OCI-LY7 (cell line): ENCODE measurements at regions not wholly inside any gene's neighbourhood (a gene's known extent, or its start where the extent isn't known, plus 50 kb on each side); places are given as distances from the start of the nearest gene placed in this dataset.

ENCODE experiments used
- BruUV-seq: library from RNA; stranded (reverse); fragments of 400-500 nt; replicated peaks from 2 replicates; lab custom pipeline; 2021; lab: Mats Ljungman, UMichigan
- CTCF ChIA-PET: fragments of 300-600 bp; sonication (Branson Sonifier 250); formaldehyde crosslinking; loops from one replicate; lab custom pipeline; 2022; ENCODE audit warnings: antibody characterized with exemption; ENCODE audit not compliant: unreplicated experiment; lab: Charles Lee
- POLR2A ChIA-PET: fragments of 300-600 bp; sonication (Branson Sonifier 250); formaldehyde crosslinking; loops from one replicate; lab custom pipeline; 2022; ENCODE audit warnings: antibody characterized with exemption; lab: Charles Lee
- DNase-seq: peaks from one replicate; pipeline ENCODE4 v3.0.0-alpha.2; 2015; ENCODE audit warnings: low spot score
- H2AFZ ChIP-seq: fragments of 200-600 bp; sonication (generic), shearing (Covaris generic); 2 replicates; pipeline ENCODE4 v1.6.1; 2014; ENCODE audit warnings: mild to moderate bottlenecking, antibody characterized with exemption, low read length, moderate library complexity
- H3K27ac ChIP-seq: fragments of 200-600 bp; sonication (generic); 2 replicates; pipeline ENCODE4 v1.5.1; 2014; ENCODE audit warnings: mixed run types, low read depth, mild to moderate bottlenecking, moderate library complexity, low read length, inconsistent platforms; ENCODE audit not compliant: poor library complexity, severe bottlenecking
- H3K36me3 ChIP-seq: fragments of 200-600 bp; sonication (generic); 2 replicates; pipeline ENCODE4 v1.6.1; 2014; ENCODE audit warnings: mild to moderate bottlenecking, antibody characterized with exemption, low read length, moderate library complexity, mixed read lengths; ENCODE audit not compliant: insufficient read depth
- H3K4me1 ChIP-seq: fragments of 200-600 bp; sonication (generic); 2 replicates; pipeline ENCODE4 v1.5.1; 2014; ENCODE audit warnings: mild to moderate bottlenecking, low read length; ENCODE audit not compliant: insufficient read depth, poor library complexity, severe bottlenecking
- H3K4me2 ChIP-seq: fragments of 200-600 bp; sonication (generic); 2 replicates; pipeline ENCODE4 v1.6.1; 2014; ENCODE audit warnings: mild to moderate bottlenecking, low read length
- H3K4me3 ChIP-seq: fragments of 200-600 bp; sonication (generic); 2 replicates; pipeline ENCODE4 v1.5.1; 2014; ENCODE audit warnings: mild to moderate bottlenecking, low read depth, low read length; ENCODE audit not compliant: poor library complexity, severe bottlenecking
- H3K79me2 ChIP-seq: fragments of 200-600 bp; sonication (generic); 2 replicates; pipeline ENCODE4 v1.6.1; 2016; ENCODE audit warnings: low read depth, mild to moderate bottlenecking, low read length, moderate library complexity, mixed read lengths; ENCODE audit not compliant: insufficient read depth
- H3K9me2 ChIP-seq: fragments of 200-600 bp; sonication (generic); 2 replicates; pipeline ENCODE4 v1.6.1; 2016; ENCODE audit warnings: mild to moderate bottlenecking, low read length, mixed read lengths; ENCODE audit not compliant: insufficient read depth
- H3K9me3 ChIP-seq: fragments of 200-600 bp; sonication (generic); 2 replicates; pipeline ENCODE4 v1.6.1; 2014; ENCODE audit warnings: mild to moderate bottlenecking, mixed run types, low read length, mixed read lengths
- H4K20me1 ChIP-seq: fragments of 200-600 bp; sonication (generic); 2 replicates; pipeline ENCODE4 v1.6.1; 2014; ENCODE audit warnings: mild to moderate bottlenecking, antibody characterized with exemption, low read length, moderate library complexity, mixed read lengths; ENCODE audit not compliant: insufficient read depth
- EZH2phosphoT487 ChIP-seq: fragments of 200-600 bp; sonication (generic); IDR thresholded peaks from 2 replicates; pipeline ENCODE4 v1.6.1; 2018; ENCODE audit warnings: low read depth, borderline replicate concordance, mild to moderate bottlenecking, mixed run types, antibody characterized with exemption, low read length, moderate library complexity, mixed read lengths
- intact Hi-C: fragments of 100-400 bp; cut with micrococcal nuclease; formaldehyde crosslinking; loops from one replicate; pipeline ENCODE4 v1.10.0; 2022; ENCODE audit not compliant: unreplicated experiment
- TF ChIP-seq, protein P1 (sequence below): fragments of 200-600 bp; sonication (generic); conservative IDR thresholded peaks from 2 replicates; pipeline ENCODE4 v1.5.1; 2014; ENCODE audit warnings: mild to moderate bottlenecking, antibody characterized with exemption, low read length, moderate library complexity, mixed read lengths

- H4K20me1 ChIP-seq = no peaks in the 10 kb centered on the region
- DNase-seq = no peak
- CTCF ChIA-PET = no interaction called here
- no peak overlapping the region for H2AFZ ChIP-seq
- TF ChIP-seq EZH2phosphoT487 = no peak
- TF ChIP-seq, protein P1, sequence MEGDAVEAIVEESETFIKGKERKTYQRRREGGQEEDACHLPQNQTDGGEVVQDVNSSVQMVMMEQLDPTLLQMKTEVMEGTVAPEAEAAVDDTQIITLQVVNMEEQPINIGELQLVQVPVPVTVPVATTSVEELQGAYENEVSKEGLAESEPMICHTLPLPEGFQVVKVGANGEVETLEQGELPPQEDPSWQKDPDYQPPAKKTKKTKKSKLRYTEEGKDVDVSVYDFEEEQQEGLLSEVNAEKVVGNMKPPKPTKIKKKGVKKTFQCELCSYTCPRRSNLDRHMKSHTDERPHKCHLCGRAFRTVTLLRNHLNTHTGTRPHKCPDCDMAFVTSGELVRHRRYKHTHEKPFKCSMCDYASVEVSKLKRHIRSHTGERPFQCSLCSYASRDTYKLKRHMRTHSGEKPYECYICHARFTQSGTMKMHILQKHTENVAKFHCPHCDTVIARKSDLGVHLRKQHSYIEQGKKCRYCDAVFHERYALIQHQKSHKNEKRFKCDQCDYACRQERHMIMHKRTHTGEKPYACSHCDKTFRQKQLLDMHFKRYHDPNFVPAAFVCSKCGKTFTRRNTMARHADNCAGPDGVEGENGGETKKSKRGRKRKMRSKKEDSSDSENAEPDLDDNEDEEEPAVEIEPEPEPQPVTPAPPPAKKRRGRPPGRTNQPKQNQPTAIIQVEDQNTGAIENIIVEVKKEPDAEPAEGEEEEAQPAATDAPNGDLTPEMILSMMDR = no peak
- no peaks in the 10 kb centered on the region for H3K9me3 ChIP-seq
- H3K9me2 ChIP-seq = no peaks in the 10 kb centered on the region
- BruUV-seq = no TSS peak
- H3K4me1 ChIP-seq = no peaks in the 10 kb centered on the region
- H3K4me2 ChIP-seq = no peak overlapping the region
- H3K79me2 ChIP-seq = no peaks in the 10 kb centered on the region
- H3K36me3 ChIP-seq = no peaks in the 10 kb centered on the region
- no peak overlapping the region for H3K27ac ChIP-seq
- POLR2A ChIA-PET = no interaction called here
- intact Hi-C loops = no loop called here
- H3K4me3 ChIP-seq = no peak overlapping the region
Observed at GRCh38 chr13:74912898-74913297, 569.1 kb downstream of the TBC1D4 start.

- no peak for DNase-seq
- ChIA-PET POLR2A (interaction anchor here (0.9 kb wide), 1 partner anchor 16 kb away, joined by 4 read pairs; no protein-coding TSS in a partner anchor), CTCF (no interaction called here)
- H3K4me3 ChIP-seq = no peak overlapping the region
- no peak overlapping the region for H3K4me2 ChIP-seq
- BruUV-seq = no TSS peak
- H3K9me3 ChIP-seq = no peaks in the 10 kb centered on the region
- no peaks in the 10 kb centered on the region for H3K36me3 ChIP-seq
- H4K20me1 ChIP-seq = no peaks in the 10 kb centered on the region
- no peaks in the 10 kb centered on the region for H3K4me1 ChIP-seq
- H3K9me2 ChIP-seq = no peaks in the 10 kb centered on the region
- H3K79me2 ChIP-seq = no peaks in the 10 kb centered on the region
- intact Hi-C loops = no loop called here
- TF ChIP-seq, protein P1 = no peak
- TF ChIP-seq EZH2phosphoT487 = no peak
- H2AFZ ChIP-seq = no peak overlapping the region
- no peak overlapping the region for H3K27ac ChIP-seq
Observed at GRCh38 chr13:74910415-74910814, 571.6 kb downstream of the TBC1D4 start.

DNA sequence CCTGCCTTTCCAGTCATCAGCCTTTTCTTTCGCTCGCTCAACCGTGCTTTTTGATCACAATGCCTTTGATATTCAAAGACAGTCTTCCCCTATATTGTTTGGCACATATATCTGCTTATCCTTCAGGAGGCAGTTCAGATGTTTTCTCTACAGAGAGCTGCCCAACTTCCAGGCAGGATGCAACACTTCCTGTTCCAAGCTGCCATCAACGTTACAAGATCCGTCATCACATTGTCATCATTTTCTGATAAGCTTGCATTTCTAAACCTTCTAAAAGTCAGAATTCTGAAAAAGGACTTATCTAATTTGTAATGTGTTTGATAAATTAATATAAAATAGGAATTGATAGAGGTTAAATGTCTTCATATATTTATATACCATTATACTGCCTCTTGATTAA, 574.2 kb downstream of the TBC1D4 start:
- Histone ChIP-seq H2AFZ (no peak overlapping the region), H3K4me1 (no peaks in the 10 kb centered on the region), H3K9me2 (no peaks in the 10 kb centered on the region), H3K9me3 (no peaks in the 10 kb centered on the region), H3K27ac (no peak overlapping the region), H4K20me1 (no peaks in the 10 kb centered on the region), H3K36me3 (no peaks in the 10 kb centered on the region), H3K4me2 (no peak overlapping the region), H3K4me3 (no peak overlapping the region), H3K79me2 (no peaks in the 10 kb centered on the region)
- TF ChIP-seq, protein P1 = no peak
- TF ChIP-seq EZH2phosphoT487 = no peak
- intact Hi-C loops = no loop called here
- BruUV-seq = no TSS peak
- no peak for DNase-seq
- ChIA-PET POLR2A (interaction anchor here (0.8 to 0.9 kb wide), 2 partner anchors 14 to 24 kb away, joined by 3 read pairs; no protein-coding TSS in a partner anchor), CTCF (no interaction called here)
